Neural cell (in vitro differentiated cells): ENCODE measurements at regions not wholly inside any gene's neighbourhood (a gene's known extent, or its start where the extent isn't known, plus 50 kb on each side); places are given as distances from the start of the nearest gene placed in this dataset.
"Not testable (repeated sequence)": the region's sequence is repeated elsewhere in the genome, so short reads cannot be mapped to it uniquely, and the experiment has no call there.

Experiments used
- H2AFZ ChIP-seq: fragments of 200-600, 300-800 bp; sonication (generic), shearing (Covaris generic); 2 replicates; pipeline ENCODE4 v1.6.0; 2014; ENCODE audit warnings: low read depth, mild to moderate bottlenecking, antibody characterized with exemption, low read length, moderate library complexity
- H3F3A ChIP-seq: fragments of 200-600 bp; shearing (Covaris generic); 2 replicates; pipeline ENCODE4 v1.6.1; 2016; ENCODE audit warnings: mild to moderate bottlenecking, moderate library complexity, mixed read lengths, antibody characterized with exemption, low read length; ENCODE audit not compliant: insufficient read depth, poor library complexity, severe bottlenecking
- H3K27ac ChIP-seq: fragments of 200-600, 300-800 bp; sonication (generic), shearing (Covaris generic); 2 replicates; pipeline ENCODE4 v1.5.1; 2014; ENCODE audit warnings: mild to moderate bottlenecking, low read length, moderate library complexity
- H3K27me3 ChIP-seq: fragments of 300-800, 200-600 bp; sonication (generic), shearing (Covaris generic); 2 replicates; pipeline ENCODE4 v1.6.0; 2014; ENCODE audit warnings: mild to moderate bottlenecking, low read depth, low read length, moderate library complexity; ENCODE audit not compliant: insufficient read depth
- H3K36me3 ChIP-seq: fragments of 300-800, 200-600 bp; sonication (generic), shearing (Covaris generic); 2 replicates; pipeline ENCODE4 v1.5.1; 2014; ENCODE audit warnings: mild to moderate bottlenecking, antibody characterized with exemption, low read length, moderate library complexity; ENCODE audit not compliant: insufficient read depth
- H3K4me2 ChIP-seq: fragments of 300-800, 200-600 bp; sonication (generic), shearing (Covaris generic); 2 replicates; pipeline ENCODE4 v1.6.0; 2014; ENCODE audit warnings: mild to moderate bottlenecking, low read length
- H3K4me3 ChIP-seq: fragments of 300-800, 200-600 bp; sonication (generic), shearing (Covaris generic); 2 replicates; pipeline ENCODE4 v1.5.1; 2014; ENCODE audit warnings: mild to moderate bottlenecking, low read length, moderate library complexity
- H3K79me2 ChIP-seq: fragments of 200-600 bp; shearing (Covaris generic); replicated peaks from 2 replicates; pipeline ENCODE4 v1.6.0; 2014; ENCODE audit warnings: mild to moderate bottlenecking, low read length, moderate library complexity; ENCODE audit not compliant: insufficient read depth
- H3K9ac ChIP-seq: fragments of 300-800, 200-600 bp; sonication (generic), shearing (Covaris generic); 2 replicates; pipeline ENCODE4 v1.6.1; 2016; ENCODE audit warnings: mild to moderate bottlenecking, low read length, mixed read lengths
- H3K9me2 ChIP-seq: fragments of 200-600 bp; shearing (Covaris generic); 2 replicates; pipeline ENCODE4 v1.6.1; 2016; ENCODE audit warnings: mild to moderate bottlenecking, low read length, mixed read lengths; ENCODE audit not compliant: insufficient read depth
- H3K9me3 ChIP-seq: fragments of 200-600, 300-800 bp; sonication (generic), shearing (Covaris generic); 2 replicates; pipeline ENCODE4 v1.6.1; 2016; ENCODE audit warnings: mild to moderate bottlenecking, mixed run types, low read length, moderate library complexity, mixed read lengths
- H4K20me1 ChIP-seq: fragments of 200-600 bp; shearing (Covaris generic); 2 replicates; pipeline ENCODE4 v1.6.1; 2016; ENCODE audit warnings: mild to moderate bottlenecking, mixed run types; ENCODE audit not compliant: insufficient read depth
- CTCF ChIP-seq: fragments of 450-650 bp; IDR thresholded peaks from 2 replicates; pipeline ENCODE4 v1.5.1; 2014; ENCODE audit warnings: antibody characterized with exemption, mild to moderate bottlenecking, moderate library complexity; ENCODE audit not compliant: poor library complexity, severe bottlenecking
- EP300 ChIP-seq: fragments of 450-650 bp; conservative IDR thresholded peaks from 2 replicates; pipeline ENCODE4 v1.6.1; 2014; ENCODE audit warnings: antibody characterized with exemption, mild to moderate bottlenecking, moderate library complexity; ENCODE audit not compliant: poor library complexity, severe bottlenecking
- EZH2 ChIP-seq: fragments of 200-600, 300-800 bp; shearing (Covaris generic), sonication (generic); IDR thresholded peaks from 2 replicates; pipeline ENCODE4 v1.6.1; 2014; ENCODE audit warnings: antibody characterized with exemption, low read length, borderline replicate concordance, mild to moderate bottlenecking; ENCODE audit not compliant: insufficient read depth, poor library complexity, severe bottlenecking
- MXI1 ChIP-seq: fragments of 450-650 bp; conservative IDR thresholded peaks from 2 replicates; pipeline ENCODE4 v1.6.1; 2014; ENCODE audit warnings: antibody characterized with exemption, mild to moderate bottlenecking; ENCODE audit not compliant: poor library complexity, severe bottlenecking
- POLR2AphosphoS5 ChIP-seq: IDR thresholded peaks from 2 replicates; pipeline ENCODE4 v1.6.1; 2012
- RAD21 ChIP-seq: fragments of 450-650 bp; conservative IDR thresholded peaks from 2 replicates; pipeline ENCODE4 v1.6.1; 2014; ENCODE audit warnings: antibody characterized with exemption, mild to moderate bottlenecking, moderate library complexity
- REST ChIP-seq: IDR thresholded peaks from 2 replicates; pipeline ENCODE4 v1.6.1; 2012; ENCODE audit warnings: borderline replicate concordance
- SMC3 ChIP-seq: fragments of 450-650 bp; conservative IDR thresholded peaks from 2 replicates; pipeline ENCODE4 v1.6.1; 2014; ENCODE audit warnings: antibody characterized with exemption, mild to moderate bottlenecking, moderate library complexity; ENCODE audit not compliant: poor library complexity
- TAF1 ChIP-seq: IDR thresholded peaks from 2 replicates; pipeline ENCODE4 v1.6.1; 2012; ENCODE audit warnings: low read depth

- H3K36me3 ChIP-seq, H3K9me3 ChIP-seq: not testable (repeated sequence)
Observed at GRCh38 chr14:21817010-21817409, 143.4 kb upstream of the OR4E1 start.

GRCh38 chr14:21807975-21808374, 134.4 kb upstream of the OR4E1 start:
- Histone ChIP-seq H3K36me3 (no peaks in the 10 kb centered on the region), H3K9ac (no peak overlapping the region), H3K4me3 (no peak overlapping the region), H3K27ac (no peak overlapping the region), H4K20me1 (no peaks in the 10 kb centered on the region), H3K9me3 (no peaks in the 10 kb centered on the region), H2AFZ (no peak overlapping the region), H3K27me3 (no peaks in the 10 kb centered on the region), H3F3A (no peaks in the 10 kb centered on the region), H3K4me2 (no peak overlapping the region), H3K79me2 (no peaks in the 10 kb centered on the region), H3K9me2 (no peaks in the 10 kb centered on the region)
- TF ChIP-seq POLR2AphosphoS5 (no peak), EZH2 (no peak), CTCF (no peak), RAD21 (no peak), TAF1 (no peak)

More at GRCh38 chr14:21817010-21817409, 143.4 kb upstream of the OR4E1 start:
- not testable (repeated sequence) for H4K20me1 ChIP-seq, H3K27ac ChIP-seq, H2AFZ ChIP-seq, H3K27me3 ChIP-seq, H3K79me2 ChIP-seq, H3K9me2 ChIP-seq, H3F3A ChIP-seq, H3K9ac ChIP-seq, H3K4me3 ChIP-seq, H3K4me2 ChIP-seq

- Histone ChIP-seq H3K27me3 (no peaks in the 10 kb centered on the region), H3K4me2 (no peak overlapping the region), H3F3A (no peaks in the 10 kb centered on the region), H3K9ac (no peak overlapping the region), H2AFZ (no peak overlapping the region), H3K9me2 (no peaks in the 10 kb centered on the region), H3K4me3 (no peak overlapping the region), H4K20me1 (no peaks in the 10 kb centered on the region), H3K79me2 (no peaks in the 10 kb centered on the region), H3K36me3 (no peaks in the 10 kb centered on the region), H3K27ac (no peak overlapping the region), H3K9me3 (no peaks in the 10 kb centered on the region)
- no peak for TF ChIP-seq CTCF
- no peak for TF ChIP-seq POLR2AphosphoS5
- no peak for TF ChIP-seq MXI1
- no peak for TF ChIP-seq EZH2
- no peak for TF ChIP-seq SMC3
- TF ChIP-seq RAD21, result no peak
- no peak for TF ChIP-seq REST
- TF ChIP-seq EP300, result no peak
- TF ChIP-seq TAF1, result no peak
Observed at GRCh38 chr14:21804981-21805380, 131.4 kb upstream of the OR4E1 start.
